ENCODE measurements at regions not wholly inside any gene's neighbourhood (a gene's known extent, or its start where the extent isn't known, plus 50 kb on each side); places are given as distances from the start of the nearest gene placed in this dataset.

DNA sequence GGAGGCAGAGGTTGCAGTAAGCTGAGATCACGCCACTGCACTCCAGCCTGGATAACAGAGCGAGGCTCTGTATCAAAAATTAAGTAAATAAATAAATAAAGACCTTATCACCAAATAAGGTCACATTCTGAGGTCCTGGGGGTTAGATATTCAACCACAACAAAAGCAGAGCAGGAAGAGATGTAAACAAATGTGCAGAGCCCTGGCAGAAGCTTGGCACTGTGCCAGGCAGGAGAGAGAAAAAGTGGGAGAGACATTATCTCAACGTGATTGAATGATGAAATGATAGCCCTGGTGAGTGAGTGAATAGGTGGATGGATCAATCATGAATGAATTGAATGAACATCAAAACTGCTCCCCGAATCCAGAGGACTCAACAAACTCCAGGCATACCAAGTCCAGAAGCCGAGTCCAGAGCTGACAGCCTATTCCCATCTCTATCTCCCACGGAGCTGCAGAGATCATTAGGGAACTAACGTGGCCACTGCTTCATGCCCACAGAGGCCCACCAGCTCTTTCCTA lies 150.7 kb downstream of the TOMM20 start:
- no peaks in the 10 kb centered on the region; the same call in 1 of the 2 replicates for H3K4me1 ChIP-seq (ENCODE audit: insufficient read depth, low read length)
- no peak overlapping the region for H3K23ac ChIP-seq (ENCODE audit: insufficient read length, low read depth, low read length)
- no peak overlapping the region for H2AFZ ChIP-seq (ENCODE audit: low read length)
- no peak overlapping the region for H2AK5ac ChIP-seq (ENCODE audit: insufficient read length, low read length)
- TF ChIP-seq CTCF (conservative IDR thresholded peaks at IDR 0.05): no peak
- H3K4me1 Mint-ChIP-seq: peaks cover 19 to 23% of the 10 kb centered on the region in 2 experiments
- H2BK20ac ChIP-seq (ENCODE audit: low read depth, low read length, poor library complexity, severe bottlenecking): no peak overlapping the region
- H4K8ac ChIP-seq (replicated peaks; ENCODE audit: insufficient read length, low read depth, low read length): no peak overlapping the region
- no peak overlapping the region for H3K18ac ChIP-seq (ENCODE audit: insufficient read length, low read depth, low read length)
- no peak overlapping the region for H3K4me2 ChIP-seq (ENCODE audit: insufficient read depth, insufficient read length, low read length)
- H3K27me3 Mint-ChIP-seq (ENCODE audit: low read depth): no peaks in the 10 kb centered on the region; the same call in 1 of the 2 replicates
- H3K27ac ChIP-seq (ENCODE audit: insufficient read length, low read depth, low read length): no peak overlapping the region
- WGBS (ENCODE audit: extremely low coverage, insufficient read length, low lambda C conversion rate): no CpG with 5 or more reads among the region's 7 CpGs
- no peak overlapping the region for H3K56ac ChIP-seq (ENCODE audit: insufficient read length, low read depth, low read length)
- H3T11ph ChIP-seq (ENCODE audit: low read length): no peak overlapping the region
- H3K9ac ChIP-seq (ENCODE audit: extremely low read depth, insufficient read length, low read length): no peak overlapping the region
- H2BK120ac ChIP-seq (ENCODE audit: low read depth, low read length, poor library complexity, severe bottlenecking): no peak overlapping the region
- no peak overlapping the region for H3K4ac ChIP-seq (ENCODE audit: low read depth, low read length)
- no peaks in the 10 kb centered on the region for H4K20me1 ChIP-seq (ENCODE audit: control insufficient read depth, insufficient read depth, insufficient read length)
- no peaks in the 10 kb centered on the region for H3K9me3 Mint-ChIP-seq
- H2BK5ac ChIP-seq (ENCODE audit: insufficient read length, low read length): no peak overlapping the region
- no peak overlapping the region for H2BK15ac ChIP-seq (ENCODE audit: low read depth, low read length)
- no peaks in the 10 kb centered on the region for H3K36me3 Mint-ChIP-seq (ENCODE audit: insufficient read depth in 1 of 3, low read depth in 3 of 3)
- no peak overlapping the region for H3K14ac ChIP-seq (ENCODE audit: insufficient read depth, low read length)
- no peaks in the 10 kb centered on the region for H3K79me1 ChIP-seq (ENCODE audit: insufficient read depth, low read depth, low read length, poor library complexity, severe bottlenecking)
- H4K5ac ChIP-seq (ENCODE audit: insufficient read length, low read depth, low read length): no peak overlapping the region
- no peak overlapping the region for H4K91ac ChIP-seq (ENCODE audit: insufficient read length, low read depth, low read length)
- H2BK12ac ChIP-seq (ENCODE audit: insufficient read length, low read depth, low read length): no peak overlapping the region
- H3K23me2 ChIP-seq (ENCODE audit: insufficient read length, low read depth, low read length, poor library complexity, severe bottlenecking): no peaks in the 10 kb centered on the region
- H3K79me2 ChIP-seq (ENCODE audit: insufficient read depth, low read length): no peaks in the 10 kb centered on the region
- DNase-seq: no peak
- no peak overlapping the region for H3K4me3 Mint-ChIP-seq
- no peaks in the 10 kb centered on the region for H3K9me3 ChIP-seq (ENCODE audit: control insufficient read depth, low read depth, low read length)
- H3K27me3 ChIP-seq (ENCODE audit: insufficient read depth, low read length): no peaks in the 10 kb centered on the region
- H3K27ac Mint-ChIP-seq: no peak overlapping the region

Measured in H9 (cell line).